HG03575 (cell line): ENCODE measurements at regions not wholly inside any gene's neighbourhood (a gene's known extent, or its start where the extent isn't known, plus 50 kb on each side); places are given as distances from the start of the nearest gene placed in this dataset.
"Not testable (repeated sequence)": the region's sequence is repeated elsewhere in the genome, so short reads cannot be mapped to it uniquely, and the experiment has no call there.

Experiments
- ATAC-seq: cut with Tn5 transposase; IDR thresholded peaks from one replicate; pipeline ENCODE4 v1.9.1; 2021; ENCODE audit not compliant: unreplicated experiment, insufficient number of reproducible peaks, low FRiP score; ENCODE audit errors: extremely low read depth

DNA sequence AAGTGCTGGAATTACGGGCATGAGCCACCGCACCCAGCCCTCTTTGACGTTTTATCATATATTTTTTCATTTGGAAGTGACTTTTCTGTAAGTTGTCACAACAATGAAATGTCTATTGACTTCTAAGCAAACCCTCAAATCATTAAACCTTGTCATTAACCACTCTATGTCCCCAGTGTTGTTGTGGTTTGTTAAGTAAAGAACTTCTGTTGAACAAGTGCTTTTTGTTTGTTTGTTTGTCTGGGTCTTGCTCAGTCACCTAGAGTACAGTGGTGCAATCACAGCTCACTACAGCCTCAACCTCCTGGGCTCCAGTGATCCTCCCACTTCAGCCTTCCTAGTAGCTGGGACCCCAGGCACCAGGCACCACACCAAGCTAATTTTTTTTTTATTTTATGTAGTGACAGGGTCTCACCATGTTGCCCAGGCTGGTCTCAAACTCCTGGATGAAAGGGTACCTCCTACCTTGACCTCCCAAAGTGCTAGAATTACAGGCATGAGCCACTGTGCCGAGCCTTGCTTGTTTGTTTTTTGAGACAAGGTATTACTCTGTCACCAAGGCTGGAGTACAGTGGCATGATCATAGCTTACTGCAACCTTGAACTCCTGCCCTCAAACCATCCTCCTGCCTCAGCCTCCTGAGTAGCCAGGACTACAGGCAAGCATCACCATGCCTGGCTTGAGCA lies 57.6 kb upstream of the LOC128125822 start:
- ATAC-seq, result no peak

DNA sequence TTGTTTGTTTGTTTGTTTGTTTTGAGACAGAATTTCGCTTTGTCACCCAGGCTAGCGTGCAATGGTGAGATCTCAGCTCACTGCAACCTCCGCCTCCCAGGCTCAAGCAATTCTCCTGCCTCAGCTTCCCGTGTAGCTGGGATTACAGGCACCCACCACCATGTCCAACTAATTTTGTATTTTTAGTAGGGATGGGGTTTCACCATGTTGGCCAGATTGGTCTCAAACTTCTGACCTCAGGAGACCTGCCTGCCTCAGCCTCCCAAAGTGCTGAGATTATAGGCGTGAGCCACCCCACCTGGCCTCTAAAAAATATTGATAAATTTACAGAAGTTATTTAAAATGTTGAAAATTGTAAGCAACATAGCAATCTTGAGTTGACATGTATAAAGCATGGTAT lies 57.1 kb upstream of the LOC128125822 start:
- not testable (repeated sequence) for ATAC-seq

DNA sequence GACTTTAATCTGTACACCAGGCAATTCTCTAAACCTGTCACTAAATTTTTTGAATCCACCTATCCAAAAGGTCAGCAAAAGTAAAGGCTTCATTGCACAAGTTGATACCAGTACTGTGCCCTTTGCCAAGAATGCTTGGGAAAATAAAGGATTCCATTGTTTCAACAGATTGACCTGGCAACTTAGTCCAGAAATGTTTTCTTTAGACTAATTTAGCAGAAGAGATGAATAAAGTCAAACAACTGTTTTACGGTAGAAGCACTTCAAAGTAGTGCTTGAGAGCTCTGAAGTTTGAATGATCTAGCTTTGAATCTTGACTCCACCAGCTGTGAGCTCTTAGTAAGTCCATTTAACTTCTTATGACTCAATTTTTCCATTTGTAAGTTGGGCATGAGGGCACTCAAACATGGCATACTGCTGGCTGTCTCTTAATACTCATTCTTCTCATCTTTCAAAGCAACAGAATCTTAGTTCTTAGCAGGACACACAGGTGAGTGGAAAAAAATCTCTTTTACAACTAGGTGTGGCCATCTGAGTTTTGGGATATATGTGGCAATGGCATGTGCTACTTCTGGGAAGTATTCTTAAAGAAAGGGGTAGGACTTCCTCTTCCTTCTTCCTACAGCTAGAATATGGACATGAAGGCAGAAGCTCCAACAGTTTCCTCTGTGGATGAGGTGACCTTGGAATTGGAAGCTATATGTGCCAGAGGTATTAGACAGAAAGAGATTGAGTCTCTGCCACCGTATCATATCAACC lies 55.9 kb upstream of the LOC128125822 start:
- ATAC-seq, result no peak

DNA sequence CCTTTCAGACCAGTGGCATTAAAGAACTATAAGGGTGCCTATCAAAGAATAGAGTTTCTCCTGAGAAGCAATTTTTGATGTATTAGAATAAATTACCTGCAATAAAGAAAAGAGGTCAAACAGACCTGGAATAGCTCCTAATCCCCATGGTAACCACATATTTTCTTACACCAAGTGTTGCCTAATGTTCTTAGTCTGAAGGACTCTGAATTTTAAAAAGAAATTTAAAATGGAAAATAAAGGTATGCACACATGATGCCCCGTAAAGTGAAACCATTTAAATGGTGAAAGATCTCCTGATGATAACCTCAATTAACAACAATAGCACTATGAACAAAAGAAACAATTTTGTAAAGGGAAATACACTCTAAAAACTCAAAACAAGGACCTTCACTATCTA lies 55.1 kb upstream of the LOC128125822 start:
- no peak for ATAC-seq

DNA sequence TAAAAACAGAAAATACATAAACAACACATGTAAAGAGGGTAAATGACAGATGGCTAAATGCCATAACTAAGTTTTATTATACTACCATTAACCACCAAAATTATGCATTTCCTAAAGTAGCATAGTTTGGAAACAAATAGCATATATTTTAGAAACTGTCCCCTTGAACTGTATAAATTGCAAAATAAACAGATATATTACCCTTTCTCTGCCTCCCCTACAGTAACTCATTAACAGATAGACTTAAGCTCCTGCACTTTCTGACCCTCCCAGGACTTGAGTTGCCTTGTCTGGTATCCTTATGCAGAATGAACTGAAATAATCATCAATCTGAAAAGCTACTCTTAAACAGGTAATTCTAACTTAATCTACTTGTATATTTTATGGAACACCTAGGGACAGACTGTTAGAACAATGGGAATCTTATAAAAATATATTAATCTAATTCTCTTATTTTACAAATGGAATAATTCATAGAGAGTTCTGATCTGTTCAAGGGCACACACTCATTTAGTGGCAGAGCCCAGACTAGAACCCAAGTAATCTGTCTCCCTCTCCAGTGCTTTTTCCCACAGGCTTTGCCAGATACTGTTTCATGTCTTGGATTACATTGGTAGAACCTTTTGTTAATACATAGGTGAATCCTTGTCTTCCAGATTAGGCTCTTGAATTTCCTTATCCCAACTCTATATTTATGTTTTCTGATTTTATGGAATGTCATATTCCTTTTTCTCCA lies 50.6 kb upstream of the LOC128125822 start:
- no peak for ATAC-seq
